Suprapubic skin (tissue), 3 donors: ENCODE measurements at regions not wholly inside any gene's neighbourhood (a gene's known extent, or its start where the extent isn't known, plus 50 kb on each side); places are given as distances from the start of the nearest gene placed in this dataset.
"Not testable (repeated sequence)": the region's sequence is repeated elsewhere in the genome, so short reads cannot be mapped to it uniquely, and the experiment has no call there.

ENCODE experiments used
- CTCF ChIP-seq, 2 donors: fragments of 200-600 bp in 1 of 2; fragments of 450-650 bp in 1 of 2; sonication (generic) in 1 of 2; IDR thresholded peaks; one replicate each; pipeline ENCODE4 v1.5.1; 2016 to 2019; ENCODE audit warnings: antibody characterized with exemption in 2 of 2, mild to moderate bottlenecking in 1 of 2, moderate library complexity in 1 of 2
- EP300 ChIP-seq: sonication (generic); formaldehyde crosslinking; IDR thresholded peaks from one replicate; pipeline ENCODE4 v1.6.1; 2017; ENCODE audit warnings: antibody characterized with exemption
- POLR2A ChIP-seq, 2 donors: fragments of 450-650 bp; IDR thresholded peaks; one replicate each; pipeline ENCODE4 v1.6.1; 2017; ENCODE audit warnings: antibody characterized with exemption in 2 of 2, mild to moderate bottlenecking in 2 of 2, moderate library complexity in 2 of 2

GRCh38 chr21:9972018-9972417, 549.4 kb upstream of the TPTE start:
- not testable (repeated sequence) for TF ChIP-seq CTCF (IDR thresholded peaks at IDR 0.05); POLR2A (IDR thresholded peaks at IDR 0.05); EP300
